PC-9 (cell line): ENCODE measurements at regions not wholly inside any gene's neighbourhood (a gene's known extent, or its start where the extent isn't known, plus 50 kb on each side); places are given as distances from the start of the nearest gene placed in this dataset.

ENCODE experiments used
- BruUV-seq: library from RNA; stranded (reverse); fragments of 400-500 nt; replicated peaks from 2 replicates; lab custom pipeline; 2021; lab: Mats Ljungman, UMichigan
- CTCF ChIA-PET: fragments of 300-600 bp; sonication (Branson Sonifier 250); formaldehyde crosslinking; loops from one replicate; lab custom pipeline; 2022; ENCODE audit warnings: antibody characterized with exemption; lab: Charles Lee
- POLR2A ChIA-PET: fragments of 300-600 bp; sonication (Branson Sonifier 250); formaldehyde crosslinking; loops from one replicate; lab custom pipeline; 2022; ENCODE audit warnings: antibody characterized with exemption; ENCODE audit not compliant: unreplicated experiment; lab: Charles Lee
- DNase-seq, 2 experiments: peaks; one replicate each; pipeline versions ENCODE4 v3.0.0 to v3.0.0-alpha.2; 2015 to 2022; ENCODE audit warnings: mixed read lengths in 1 of 2
- H2AFZ ChIP-seq: fragments of 200-600 bp; sonication (generic); 2 replicates; pipeline ENCODE4 v1.8.1; 2017; ENCODE audit warnings: antibody characterized with exemption
- H3F3A ChIP-seq: fragments of 200-600 bp; sonication (generic); 2 replicates; pipeline ENCODE4 v1.8.1; 2017; ENCODE audit warnings: antibody characterized with exemption, mild to moderate bottlenecking, low read depth; ENCODE audit not compliant: insufficient read depth
- H3K27ac ChIP-seq: fragments of 200-600 bp; sonication (generic); 2 replicates; pipeline ENCODE4 v1.6.1; 2016; ENCODE audit warnings: mixed run types
- H3K27me3 ChIP-seq: fragments of 200-600 bp; sonication (generic); 2 replicates; pipeline ENCODE4 v1.6.1; 2016; ENCODE audit warnings: low read depth, mixed run types; ENCODE audit not compliant: insufficient read depth
- H3K36me3 ChIP-seq: fragments of 200-600 bp; sonication (generic); 2 replicates; pipeline ENCODE4 v1.6.1; 2016; ENCODE audit warnings: low read depth, mixed run types
- H3K4me1 ChIP-seq: fragments of 200-600 bp; sonication (generic); replicated peaks from 2 replicates; pipeline ENCODE4 v1.6.1; 2016; ENCODE audit warnings: mixed run types; ENCODE audit not compliant: insufficient read depth
- H3K4me2 ChIP-seq: fragments of 200-600 bp; sonication (generic); 2 replicates; pipeline ENCODE4 v1.6.1; 2017; ENCODE audit warnings: mixed run types
- H3K4me3 ChIP-seq: fragments of 200-600 bp; sonication (generic); 2 replicates; pipeline ENCODE4 v1.6.1; 2016; ENCODE audit warnings: mixed run types
- H3K79me2 ChIP-seq: fragments of 200-600 bp; sonication (generic); 2 replicates; pipeline ENCODE4 v1.6.1; 2017; ENCODE audit warnings: low read depth, mixed run types
- H3K9me2 ChIP-seq: fragments of 200-600 bp; sonication (generic); 2 replicates; pipeline ENCODE4 v1.8.1; 2017; ENCODE audit warnings: mild to moderate bottlenecking; ENCODE audit not compliant: insufficient read depth
- H3K9me3 ChIP-seq: fragments of 200-600 bp; sonication (generic); 2 replicates; pipeline ENCODE4 v1.8.1; 2016; ENCODE audit warnings: low read depth; ENCODE audit not compliant: insufficient read depth
- H4K20me1 ChIP-seq: fragments of 200-600 bp; sonication (generic); 2 replicates; pipeline ENCODE4 v1.8.1; 2017; ENCODE audit not compliant: insufficient read depth
- EZH2 ChIP-seq: fragments of 200-600 bp; sonication (generic); IDR thresholded peaks from 2 replicates; pipeline ENCODE4 v1.8.0; 2017; ENCODE audit warnings: antibody characterized with exemption, low read depth
- intact Hi-C: fragments of 100-400 bp; cut with micrococcal nuclease; formaldehyde crosslinking; loops from one replicate; pipeline ENCODE4 v1.10.0; 2022; ENCODE audit not compliant: unreplicated experiment
- TF ChIP-seq, protein P1 (sequence below): fragments of 200-600 bp; sonication (generic); conservative IDR thresholded peaks from 2 replicates; pipeline ENCODE4 v1.6.1; 2017; ENCODE audit warnings: mixed run types, antibody characterized with exemption, mild to moderate bottlenecking, moderate library complexity

DNA sequence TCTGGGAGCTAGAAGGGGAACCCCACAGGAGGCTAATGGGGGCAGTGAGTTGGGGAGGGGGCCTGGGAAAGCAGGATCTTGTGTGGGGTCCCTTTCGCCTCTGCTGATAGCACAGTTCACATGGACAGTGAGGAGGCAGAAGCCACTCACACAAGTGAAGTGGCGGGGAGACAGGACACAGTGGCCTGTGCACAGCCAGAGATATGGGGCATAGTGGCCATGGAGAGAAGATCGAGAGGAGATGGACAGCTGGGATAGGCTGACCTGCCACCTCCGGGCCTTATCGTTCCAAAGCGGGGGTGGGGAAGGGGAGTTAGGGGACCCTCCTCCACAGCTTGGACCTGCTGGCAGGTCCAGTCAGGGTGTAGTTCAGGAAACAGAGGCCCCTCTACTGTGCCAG, 69.8 kb upstream of the EDAR start:
- ChIA-PET POLR2A (no interaction called here), CTCF (no interaction called here)
- no peak overlapping the region for H3K4me3 ChIP-seq
- 0 out of 2 replicates have a peak, but pooled peaks cover 4% of the 10 kb centered on the region for H3K27me3 ChIP-seq
- H3F3A ChIP-seq = no peaks in the 10 kb centered on the region
- intact Hi-C loops = no loop called here
- DNase-seq = no peak
- H3K79me2 ChIP-seq = no peaks in the 10 kb centered on the region
- no peaks in the 10 kb centered on the region for H3K36me3 ChIP-seq
- TF ChIP-seq, protein P1, sequence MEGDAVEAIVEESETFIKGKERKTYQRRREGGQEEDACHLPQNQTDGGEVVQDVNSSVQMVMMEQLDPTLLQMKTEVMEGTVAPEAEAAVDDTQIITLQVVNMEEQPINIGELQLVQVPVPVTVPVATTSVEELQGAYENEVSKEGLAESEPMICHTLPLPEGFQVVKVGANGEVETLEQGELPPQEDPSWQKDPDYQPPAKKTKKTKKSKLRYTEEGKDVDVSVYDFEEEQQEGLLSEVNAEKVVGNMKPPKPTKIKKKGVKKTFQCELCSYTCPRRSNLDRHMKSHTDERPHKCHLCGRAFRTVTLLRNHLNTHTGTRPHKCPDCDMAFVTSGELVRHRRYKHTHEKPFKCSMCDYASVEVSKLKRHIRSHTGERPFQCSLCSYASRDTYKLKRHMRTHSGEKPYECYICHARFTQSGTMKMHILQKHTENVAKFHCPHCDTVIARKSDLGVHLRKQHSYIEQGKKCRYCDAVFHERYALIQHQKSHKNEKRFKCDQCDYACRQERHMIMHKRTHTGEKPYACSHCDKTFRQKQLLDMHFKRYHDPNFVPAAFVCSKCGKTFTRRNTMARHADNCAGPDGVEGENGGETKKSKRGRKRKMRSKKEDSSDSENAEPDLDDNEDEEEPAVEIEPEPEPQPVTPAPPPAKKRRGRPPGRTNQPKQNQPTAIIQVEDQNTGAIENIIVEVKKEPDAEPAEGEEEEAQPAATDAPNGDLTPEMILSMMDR = no peak
- no peak for TF ChIP-seq EZH2
- no peaks in the 10 kb centered on the region for H3K4me1 ChIP-seq
- H2AFZ ChIP-seq = no peak overlapping the region
- H3K9me2 ChIP-seq = no peaks in the 10 kb centered on the region
- H3K27ac ChIP-seq = no peak overlapping the region
- no peaks in the 10 kb centered on the region for H4K20me1 ChIP-seq
- H3K4me2 ChIP-seq = no peak overlapping the region
- no TSS peak for BruUV-seq
- no peaks in the 10 kb centered on the region for H3K9me3 ChIP-seq

DNA sequence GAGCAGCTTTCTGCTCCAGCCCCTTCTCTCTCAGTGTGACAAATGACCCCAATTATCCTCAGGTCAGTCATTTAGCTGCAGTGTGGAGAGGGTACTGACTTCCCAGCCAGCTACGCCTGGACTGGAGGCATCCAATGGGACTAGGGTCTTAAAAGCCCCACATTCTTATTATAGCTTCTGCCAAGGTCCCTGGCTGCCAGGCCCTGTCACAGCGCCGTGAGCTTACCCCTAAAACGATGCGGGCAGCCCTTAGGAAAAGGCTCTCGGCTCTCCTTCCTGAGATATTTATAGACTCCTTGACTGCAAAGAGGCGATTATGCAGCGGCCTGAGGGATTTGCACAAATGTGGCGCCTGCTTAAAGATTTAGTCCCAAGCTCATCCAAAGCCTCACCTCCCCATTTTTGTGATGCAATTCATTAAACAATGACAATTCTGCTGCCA, 69.2 kb upstream of the EDAR start:
- H3K4me3 ChIP-seq = no peak overlapping the region
- H4K20me1 ChIP-seq = no peaks in the 10 kb centered on the region
- no peaks in the 10 kb centered on the region for H3K79me2 ChIP-seq
- intact Hi-C loops = no loop called here
- H3K27me3 ChIP-seq = peaks cover 4% of the 10 kb centered on the region; the same call in 1 of the 2 replicates
- no peak for DNase-seq
- ChIA-PET POLR2A (no interaction called here), CTCF (no interaction called here)
- no peak overlapping the region for H3K27ac ChIP-seq
- H2AFZ ChIP-seq = no peak overlapping the region
- no peaks in the 10 kb centered on the region for H3K36me3 ChIP-seq
- no peaks in the 10 kb centered on the region for H3K9me3 ChIP-seq
- no peak overlapping the region for H3K4me2 ChIP-seq
- H3K4me1 ChIP-seq = no peaks in the 10 kb centered on the region
- no peaks in the 10 kb centered on the region for H3F3A ChIP-seq
- BruUV-seq = no TSS peak
- H3K9me2 ChIP-seq = no peaks in the 10 kb centered on the region
- TF ChIP-seq, protein P1 = no peak
- no peak for TF ChIP-seq EZH2

DNA sequence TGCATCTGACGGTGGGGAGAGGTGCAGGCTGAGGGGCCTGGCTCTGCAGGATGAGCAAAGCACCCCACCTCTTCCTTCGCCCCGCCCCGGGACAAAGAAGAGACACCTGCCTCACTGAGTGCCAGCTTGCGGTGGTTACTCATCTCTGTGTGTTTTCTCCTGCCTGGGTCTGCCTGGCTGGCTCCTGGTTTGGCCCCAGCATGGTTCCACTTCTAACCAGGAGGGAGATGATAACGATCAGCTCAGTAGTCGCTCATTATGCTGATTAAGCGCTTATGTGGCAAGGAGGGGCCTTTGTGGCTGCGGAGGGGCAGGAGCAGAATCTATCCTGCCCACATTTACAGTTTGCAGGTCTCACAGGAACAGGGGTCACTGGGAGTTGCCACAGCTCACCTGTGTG, 68.7 kb upstream of the EDAR start:
- DNase-seq = no peak
- Histone ChIP-seq H3K36me3 (no peaks in the 10 kb centered on the region), H3K4me2 (no peak overlapping the region), H3K79me2 (no peaks in the 10 kb centered on the region), H3K9me2 (no peaks in the 10 kb centered on the region), H4K20me1 (no peaks in the 10 kb centered on the region), H3K4me3 (no peak overlapping the region), H3F3A (no peaks in the 10 kb centered on the region), H3K9me3 (no peaks in the 10 kb centered on the region), H3K27me3 (peaks cover 4% of the 10 kb centered on the region; the same call in 1 of the 2 replicates), H2AFZ (no peak overlapping the region), H3K4me1 (no peaks in the 10 kb centered on the region), H3K27ac (no peak overlapping the region)
- POLR2A ChIA-PET = no interaction called here
- BruUV-seq = no TSS peak
- TF ChIP-seq EZH2 = no peak
- TF ChIP-seq, protein P1 = no peak
- CTCF ChIA-PET = interaction anchor here (0.6 kb wide), 1 partner anchor 68 kb away, joined by 3 read pairs; no protein-coding TSS in a partner anchor
- intact Hi-C loops = no loop called here
